ENCODE measurements at regions not wholly inside any gene's neighbourhood (a gene's known extent, or its start where the extent isn't known, plus 50 kb on each side); places are given as distances from the start of the nearest gene placed in this dataset.

- TF ChIP-seq CTCF (IDR thresholded peaks at IDR 0.05; ENCODE audit: low read length) (no peak), EZH2phosphoT487 (IDR thresholded peaks at IDR 0.05; ENCODE audit: low read length) (no peak), EZH2 (optimal IDR thresholded peaks at IDR 0.05; ENCODE audit: low read depth, low read length) (no peak)
Measured at GRCh38 chr5:15440434-15440833, 59.5 kb upstream of the FBXL7 start.

All from MM.1S (cell line).